DMS79 (cell line): ENCODE measurements at regions not wholly inside any gene's neighbourhood (a gene's known extent, or its start where the extent isn't known, plus 50 kb on each side); places are given as distances from the start of the nearest gene placed in this dataset.

Experiments
- DNase-seq: peaks from one replicate; lab custom pipeline; 2025; lab: John Stamatoyannopoulos, UW

DNA sequence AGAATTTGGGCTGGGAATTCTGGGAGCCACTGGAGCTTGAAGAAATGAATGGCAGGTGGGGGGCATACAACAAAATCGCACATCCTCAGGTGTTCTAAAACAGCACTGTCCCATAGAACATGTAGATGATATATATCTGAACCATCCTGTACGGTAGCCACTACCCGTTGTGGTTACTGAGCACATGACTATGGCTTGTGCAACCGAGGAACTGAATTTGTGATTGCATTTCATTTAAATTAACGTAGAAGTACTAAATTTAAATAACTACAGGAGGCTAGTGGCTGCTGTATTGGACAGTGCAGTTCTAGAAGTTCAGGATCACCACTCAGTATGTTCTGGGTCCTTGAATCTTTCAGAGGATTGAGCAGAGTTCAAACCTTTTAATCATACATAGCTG lies 172.4 kb downstream of the PHETA1 start:
- no peak for DNase-seq

DNA sequence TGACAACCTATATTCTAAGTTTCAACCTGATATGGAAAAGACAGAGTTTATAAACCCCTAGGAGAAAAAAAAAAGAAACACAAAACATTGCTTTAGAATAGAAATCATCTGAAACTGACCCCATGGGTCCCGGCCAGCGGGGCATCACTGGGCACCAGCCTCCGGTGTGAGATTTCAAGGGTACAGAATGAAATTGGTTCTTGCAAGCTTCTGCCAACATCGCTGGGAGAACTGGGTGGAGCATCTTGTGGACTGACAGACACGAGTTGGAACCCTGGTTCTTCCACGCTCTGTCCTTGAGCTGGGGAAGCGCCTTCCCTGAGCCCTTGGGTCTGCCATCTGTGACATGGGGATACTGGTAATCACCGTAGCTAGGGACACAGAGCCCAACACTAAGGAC lies 173.6 kb downstream of the PHETA1 start:
- DNase-seq = no peak

DNA sequence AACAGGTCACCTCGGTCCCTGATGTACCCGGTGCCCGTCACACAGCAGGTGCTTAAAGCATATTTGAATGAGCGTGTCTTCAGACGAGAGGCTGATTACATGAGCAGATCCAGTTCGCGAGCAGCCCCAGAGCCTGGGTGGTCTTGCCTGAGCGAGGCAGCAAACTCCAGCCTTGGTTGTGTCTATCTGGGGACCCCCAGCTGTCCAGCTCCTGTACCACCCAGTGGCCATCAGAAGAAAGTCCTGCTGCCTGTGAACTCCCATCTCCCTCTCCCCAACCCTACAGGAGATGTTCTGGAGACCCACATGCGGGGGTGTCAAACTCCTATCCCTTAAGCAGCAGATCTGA lies 174.2 kb downstream of the PHETA1 start:
- DNase-seq = no peak

DNA sequence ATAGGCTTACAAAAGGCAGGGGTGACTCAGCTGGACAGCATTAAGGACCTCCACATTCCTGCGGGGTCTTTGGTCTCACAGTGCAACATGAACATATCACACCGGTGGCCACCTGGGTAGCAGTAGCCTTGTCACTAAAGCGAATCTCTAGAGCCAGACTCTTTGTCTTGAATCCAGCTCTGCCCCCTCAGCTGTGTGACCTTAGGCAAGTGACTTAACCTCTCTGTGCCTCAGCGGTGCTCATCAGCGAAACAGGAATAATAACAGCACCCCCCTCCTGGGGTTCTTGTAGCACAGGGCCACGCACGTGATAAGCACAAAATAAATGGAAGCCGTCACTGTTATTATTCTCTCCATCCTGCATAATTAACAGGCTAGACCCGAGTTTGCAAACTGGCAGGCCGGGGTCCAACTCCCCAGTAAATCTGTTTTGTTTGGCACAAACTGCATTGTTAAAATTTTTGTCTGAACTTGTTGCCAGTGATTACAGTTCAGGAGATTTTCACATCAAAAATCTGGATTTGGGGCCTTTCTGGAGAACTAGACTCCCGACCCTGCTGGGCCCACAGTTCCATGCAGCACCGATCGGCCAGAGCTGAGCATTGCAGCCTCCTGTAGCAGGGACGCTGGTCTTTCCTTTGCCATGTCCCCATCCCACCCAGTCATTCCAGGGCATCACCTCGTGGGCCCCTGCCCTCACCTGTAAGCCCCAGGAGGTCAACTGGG lies 174.8 kb downstream of the PHETA1 start:
- no peak for DNase-seq

DNA sequence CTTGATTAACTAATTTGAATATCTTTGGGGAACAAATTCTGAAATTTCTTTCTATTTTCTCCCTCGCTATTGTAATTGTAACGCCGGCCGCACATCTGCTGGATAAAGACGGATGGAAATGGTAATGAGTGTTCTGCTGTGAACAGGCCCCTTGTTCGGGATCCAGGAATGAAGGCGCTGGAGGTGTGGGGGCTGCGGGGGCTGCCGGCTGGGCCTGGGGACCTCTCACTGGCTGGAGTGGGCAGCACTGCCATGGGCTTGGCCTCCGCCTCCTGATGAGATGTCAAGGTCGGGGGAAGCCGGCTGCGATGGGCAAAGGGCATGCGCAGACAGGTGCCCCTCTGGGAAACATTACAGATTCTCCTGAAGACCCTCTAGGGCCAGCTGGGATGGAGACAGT lies 175.4 kb downstream of the PHETA1 start:
- no peak for DNase-seq

DNA sequence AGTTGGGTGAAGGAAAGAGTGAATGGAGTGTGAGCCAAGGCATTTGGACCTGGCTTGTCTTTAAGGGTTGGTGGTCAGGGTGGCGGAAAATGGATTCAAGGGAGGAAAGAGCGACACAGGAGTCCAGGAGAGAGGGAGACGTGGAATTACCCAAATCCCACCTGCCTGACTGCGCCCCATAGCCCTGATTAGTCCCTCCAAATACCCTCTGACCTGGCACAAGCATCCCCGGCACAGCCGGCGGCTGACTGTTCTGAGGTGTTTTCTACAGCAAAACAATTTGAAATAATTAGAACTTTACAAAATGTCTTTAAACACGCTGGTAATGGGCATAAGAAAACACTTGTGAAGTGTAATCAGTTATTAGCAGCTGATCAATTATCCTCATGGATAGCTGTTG lies 175.8 kb downstream of the PHETA1 start:
- no peak for DNase-seq

DNA sequence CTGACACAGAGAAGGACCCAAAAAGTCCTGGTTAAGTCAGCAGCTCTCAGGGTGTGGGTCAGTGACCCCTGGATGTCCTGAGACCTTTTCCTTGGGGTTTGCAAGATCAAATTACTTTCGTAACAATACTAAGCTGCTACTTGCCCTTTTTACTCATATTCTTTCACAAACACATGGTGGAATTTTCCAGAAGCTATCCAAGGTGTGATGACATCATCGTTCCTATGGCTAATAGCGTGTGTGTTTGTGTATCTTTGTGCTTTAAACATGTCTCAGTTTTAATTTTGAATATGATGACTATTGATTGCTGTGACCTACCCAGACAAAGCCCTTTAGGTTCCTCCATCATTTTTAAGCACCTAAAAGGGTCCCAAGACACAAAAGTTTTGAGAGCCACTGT lies 176.2 kb downstream of the PHETA1 start:
- DNase-seq = no peak

DNA sequence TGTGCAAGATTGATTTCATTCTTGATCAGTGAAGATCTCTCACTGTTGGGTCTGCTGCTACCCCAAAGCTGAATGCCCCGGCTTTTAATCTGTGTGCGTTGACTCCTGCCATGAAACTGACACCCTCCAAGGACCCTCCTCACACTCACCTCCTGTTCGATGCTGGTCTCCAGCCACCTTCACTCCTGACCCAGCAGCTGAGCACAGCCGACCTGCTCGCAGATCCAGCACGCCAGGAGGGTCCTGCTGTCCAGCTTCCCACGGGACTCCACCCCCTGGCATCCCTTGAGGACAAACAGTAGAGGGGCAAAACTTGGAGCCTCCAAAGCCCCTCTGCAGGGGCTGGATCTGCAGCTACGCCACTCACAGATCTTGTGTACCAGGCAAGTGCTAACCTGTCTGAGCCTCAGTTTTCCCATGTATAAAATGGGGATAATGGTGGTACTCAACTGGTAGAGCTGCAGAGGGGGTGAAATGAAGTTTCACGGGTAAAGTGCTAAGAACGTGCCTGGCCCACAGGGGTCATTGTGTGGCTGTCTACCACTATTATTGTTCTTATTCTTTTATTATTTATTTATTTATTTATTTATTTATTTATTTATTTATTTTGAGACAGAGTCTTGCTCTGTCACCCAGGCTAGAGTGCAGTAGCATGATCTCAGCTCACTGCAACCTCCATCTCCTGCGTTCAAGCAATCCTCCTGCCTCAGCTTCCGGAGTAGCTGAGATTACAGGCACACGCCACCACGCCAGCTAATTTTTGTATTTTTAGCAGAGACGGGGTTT lies 178.0 kb downstream of the PHETA1 start:
- DNase-seq = no peak

DNA sequence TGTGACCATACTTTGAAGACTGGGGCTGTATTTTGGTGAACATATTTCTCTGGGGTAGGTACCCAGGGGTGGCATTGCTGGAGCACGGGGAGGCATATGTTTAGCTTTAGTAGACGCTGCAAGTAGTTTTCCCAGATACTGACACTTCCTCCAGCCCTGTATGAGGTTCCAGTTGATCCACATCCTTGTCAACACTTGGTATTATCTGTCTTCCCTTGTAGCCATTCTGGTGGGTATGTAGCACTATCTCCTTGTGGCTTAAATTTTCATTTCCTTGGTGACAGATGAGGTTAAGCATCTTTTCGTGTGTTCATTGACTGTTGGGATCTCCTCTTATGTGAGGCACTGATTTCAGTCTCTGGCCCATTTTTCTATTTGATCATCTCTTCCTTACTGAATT lies 179.1 kb downstream of the PHETA1 start:
- no peak for DNase-seq

DNA sequence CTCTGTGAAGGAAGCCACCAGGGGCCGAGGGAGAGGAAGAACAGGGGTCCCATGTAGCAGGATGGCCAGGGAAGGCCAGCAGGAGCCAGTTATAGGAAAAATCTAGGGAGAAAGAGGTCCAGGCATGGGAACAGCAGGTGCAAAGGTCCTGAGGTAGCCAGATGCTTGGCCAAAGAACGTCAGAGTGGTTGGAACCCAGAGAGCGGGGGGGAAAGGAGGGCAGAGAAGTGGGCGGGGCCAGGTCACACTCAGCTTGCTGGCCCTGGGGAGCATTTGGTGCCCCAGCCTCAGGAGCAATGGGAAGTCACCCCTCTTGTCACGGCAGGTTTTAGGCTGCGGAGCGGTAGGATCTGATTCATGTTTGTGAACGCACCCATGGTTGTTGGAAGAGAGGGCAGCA lies 180.5 kb downstream of the PHETA1 start:
- no peak for DNase-seq

DNA sequence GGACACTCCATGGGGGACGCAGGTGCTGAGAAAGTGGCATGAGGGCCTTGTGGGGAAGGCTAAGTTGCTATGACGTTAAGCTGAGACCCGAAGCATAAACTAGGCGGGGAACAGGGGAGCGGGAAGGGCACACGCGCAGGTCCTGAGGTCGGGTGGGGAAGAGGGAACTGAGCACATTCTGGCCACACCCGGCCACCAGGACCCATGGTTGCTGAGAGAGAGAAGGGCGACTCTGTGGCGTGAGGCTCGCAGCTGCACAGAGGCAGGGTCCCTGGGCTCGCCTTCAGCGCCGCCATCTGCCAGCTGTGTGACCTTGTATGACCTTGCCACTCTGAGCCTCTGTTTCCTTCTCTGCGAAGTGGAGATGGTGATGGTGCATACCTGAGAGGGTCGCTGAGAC lies 182.5 kb downstream of the PHETA1 start:
- DNase-seq = no peak

DNA sequence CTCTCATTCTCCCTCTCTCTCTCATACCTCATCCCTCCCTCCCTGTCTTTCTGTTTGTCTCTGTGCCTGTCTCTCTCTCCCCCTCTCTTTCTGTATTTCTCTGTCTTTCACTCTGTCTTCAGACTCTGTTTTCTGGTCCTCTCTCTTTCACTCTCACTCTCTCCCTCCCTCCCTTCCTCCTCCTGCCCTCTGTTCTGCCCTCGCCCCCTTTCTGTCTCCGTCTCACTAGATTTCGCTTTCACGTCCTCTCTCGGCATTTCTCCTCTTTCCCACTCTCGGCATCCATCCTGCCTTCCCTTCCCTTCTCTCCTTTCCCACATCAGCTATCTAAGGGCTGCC lies 183.0 kb downstream of the PHETA1 start:
- no peak for DNase-seq

DNA sequence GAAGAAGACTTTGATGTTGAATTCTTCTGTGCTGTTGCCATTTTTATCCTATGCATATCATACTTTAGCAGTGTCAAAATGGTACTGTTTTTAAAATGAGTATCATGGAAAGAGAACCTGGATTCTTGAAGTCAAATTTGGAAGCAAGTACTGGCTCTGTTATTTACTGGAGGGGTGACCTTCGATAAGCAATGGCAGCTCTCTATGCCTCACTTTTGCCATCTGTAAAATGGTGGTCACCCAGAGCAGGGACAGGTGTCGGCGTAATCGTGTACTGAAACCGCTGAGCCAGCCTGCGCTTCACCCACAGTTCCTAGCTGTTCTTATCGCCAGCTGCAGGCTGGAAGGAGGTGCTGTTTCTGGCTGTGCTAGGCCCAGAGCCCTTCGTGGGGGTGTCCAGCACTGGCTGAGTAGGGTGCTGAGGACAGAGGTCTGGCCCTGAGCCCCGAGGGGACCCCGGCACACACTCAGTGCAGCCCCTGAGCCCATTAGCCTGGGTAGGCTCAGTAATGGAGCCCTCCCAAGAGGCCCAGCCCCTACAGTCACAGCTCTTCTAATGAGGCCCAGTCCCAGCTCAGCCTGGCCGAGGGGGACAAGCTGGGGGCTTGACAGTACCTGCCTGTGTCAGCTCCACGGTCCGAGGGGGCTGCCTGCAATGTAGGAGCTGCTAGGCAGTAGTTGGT lies 183.5 kb downstream of the PHETA1 start:
- DNase-seq = no peak

DNA sequence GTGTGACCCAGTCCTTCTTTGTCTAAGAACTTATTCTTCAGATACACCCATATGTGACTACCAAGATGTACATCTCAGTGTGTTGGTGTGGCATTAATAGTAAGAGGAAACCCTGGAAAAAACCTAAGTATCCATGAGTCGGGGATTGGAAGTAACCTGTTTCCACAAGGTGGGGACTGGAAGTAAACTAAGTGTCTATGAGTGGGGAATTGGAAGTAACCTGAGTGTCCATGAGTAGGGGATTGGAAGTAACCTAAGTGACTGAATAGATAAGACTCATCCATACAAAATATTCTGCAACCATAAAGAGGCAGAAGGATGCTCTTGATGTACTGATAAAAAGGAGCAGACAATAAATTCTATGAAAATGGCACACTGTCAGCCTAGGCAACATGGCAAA lies 184.7 kb downstream of the PHETA1 start:
- no peak for DNase-seq

DNA sequence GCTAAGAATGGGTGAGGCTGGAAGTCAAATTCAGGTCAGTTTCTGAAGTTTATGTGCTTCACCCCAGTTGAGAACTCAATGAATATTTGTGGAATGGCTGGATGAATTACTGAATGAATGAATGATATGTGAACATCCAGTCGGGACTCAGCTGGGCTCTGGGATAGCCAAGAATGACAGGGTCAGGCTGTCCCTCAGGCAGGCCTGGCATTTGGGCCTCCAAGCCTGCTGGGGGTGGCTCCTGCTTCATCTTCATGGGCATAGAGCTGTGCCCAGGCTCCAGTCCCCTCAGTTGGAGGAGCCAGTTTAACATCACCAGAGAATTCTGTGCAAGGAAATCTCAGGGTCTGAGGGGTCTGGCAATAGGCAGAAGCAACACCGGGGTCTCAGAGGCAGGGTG lies 185.8 kb downstream of the PHETA1 start:
- DNase-seq = no peak

DNA sequence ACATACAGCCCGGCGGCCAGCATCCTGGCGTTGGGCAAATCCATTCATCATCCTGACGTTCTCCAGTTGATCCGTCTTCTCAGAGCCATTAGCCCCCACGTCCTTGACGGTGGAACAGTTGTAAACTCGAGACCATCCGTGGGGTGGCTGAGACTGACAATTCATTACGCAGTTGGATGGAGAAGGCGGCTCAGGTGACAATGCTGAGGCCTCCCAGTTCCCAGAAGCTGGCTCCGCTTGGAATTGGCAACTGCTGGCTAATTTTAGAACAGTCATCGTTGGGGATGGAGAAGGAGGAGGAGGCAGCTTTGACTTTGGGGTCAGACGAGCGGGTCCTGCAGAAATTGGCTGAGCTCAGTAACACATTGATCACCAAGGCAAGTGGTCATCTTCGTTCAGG lies 186.5 kb downstream of the PHETA1 start:
- no peak for DNase-seq

DNA sequence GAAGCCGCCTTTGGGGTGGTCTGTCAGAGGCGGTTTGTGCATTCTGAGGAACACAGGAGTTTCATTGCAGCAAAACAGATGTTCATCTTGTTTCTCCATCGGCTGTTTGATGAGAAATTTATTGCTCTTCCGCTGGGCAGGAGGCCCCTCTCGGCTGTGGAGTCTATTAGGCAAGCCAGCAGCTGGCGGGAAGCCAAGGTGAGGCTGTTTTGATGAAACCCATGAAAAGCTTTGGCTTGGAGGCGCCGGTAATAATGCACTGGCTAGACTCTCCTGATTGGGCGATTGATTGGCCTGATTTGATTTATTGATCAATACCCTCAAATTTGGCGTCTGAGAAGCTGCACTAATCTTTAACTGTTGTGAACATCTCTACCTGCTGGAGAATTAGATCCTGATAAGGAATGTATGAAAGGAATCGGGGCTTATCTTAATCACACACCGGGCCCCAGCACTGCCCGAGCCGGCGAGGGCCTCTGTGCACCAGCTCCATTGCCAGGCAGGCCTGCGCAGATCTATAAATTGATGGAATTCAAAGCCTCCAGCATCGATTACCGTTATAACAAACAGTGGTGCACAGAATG lies 187.7 kb downstream of the PHETA1 start:
- no peak for DNase-seq

DNA sequence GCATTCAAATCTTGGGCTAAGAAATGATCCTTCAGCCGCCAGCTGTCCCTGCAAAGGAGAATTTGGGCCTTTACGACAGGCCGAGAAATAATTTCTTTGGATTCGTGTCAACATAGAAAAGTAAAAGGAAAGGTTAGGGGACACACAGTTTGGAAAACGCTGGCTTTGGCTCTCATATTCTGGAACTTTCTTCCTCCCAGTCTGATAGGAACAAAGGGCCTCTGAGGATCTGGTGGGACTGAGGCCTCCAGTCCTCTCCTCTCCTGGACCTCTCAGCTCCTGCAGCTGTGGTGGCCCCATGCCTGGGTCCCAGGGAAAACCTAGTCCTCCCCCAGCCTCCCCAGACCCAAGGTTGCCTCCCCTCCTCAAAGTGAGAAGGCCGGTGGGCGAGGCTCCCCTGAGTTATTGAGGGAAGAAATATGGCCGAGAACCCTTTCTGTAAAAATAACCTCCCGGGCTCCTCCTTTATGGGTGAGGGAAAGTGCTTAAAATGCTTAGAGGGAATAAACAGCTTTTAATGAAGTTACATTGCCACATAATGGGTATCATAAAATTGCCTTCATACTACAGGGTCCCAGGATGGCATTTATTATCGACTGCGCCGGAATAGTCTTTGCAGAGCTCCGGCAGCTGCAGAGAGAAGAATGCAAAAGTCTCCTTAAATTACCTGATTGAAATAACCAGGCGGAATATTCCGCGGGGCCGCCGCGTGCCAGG lies 188.3 kb downstream of the PHETA1 start:
- no peak for DNase-seq

DNA sequence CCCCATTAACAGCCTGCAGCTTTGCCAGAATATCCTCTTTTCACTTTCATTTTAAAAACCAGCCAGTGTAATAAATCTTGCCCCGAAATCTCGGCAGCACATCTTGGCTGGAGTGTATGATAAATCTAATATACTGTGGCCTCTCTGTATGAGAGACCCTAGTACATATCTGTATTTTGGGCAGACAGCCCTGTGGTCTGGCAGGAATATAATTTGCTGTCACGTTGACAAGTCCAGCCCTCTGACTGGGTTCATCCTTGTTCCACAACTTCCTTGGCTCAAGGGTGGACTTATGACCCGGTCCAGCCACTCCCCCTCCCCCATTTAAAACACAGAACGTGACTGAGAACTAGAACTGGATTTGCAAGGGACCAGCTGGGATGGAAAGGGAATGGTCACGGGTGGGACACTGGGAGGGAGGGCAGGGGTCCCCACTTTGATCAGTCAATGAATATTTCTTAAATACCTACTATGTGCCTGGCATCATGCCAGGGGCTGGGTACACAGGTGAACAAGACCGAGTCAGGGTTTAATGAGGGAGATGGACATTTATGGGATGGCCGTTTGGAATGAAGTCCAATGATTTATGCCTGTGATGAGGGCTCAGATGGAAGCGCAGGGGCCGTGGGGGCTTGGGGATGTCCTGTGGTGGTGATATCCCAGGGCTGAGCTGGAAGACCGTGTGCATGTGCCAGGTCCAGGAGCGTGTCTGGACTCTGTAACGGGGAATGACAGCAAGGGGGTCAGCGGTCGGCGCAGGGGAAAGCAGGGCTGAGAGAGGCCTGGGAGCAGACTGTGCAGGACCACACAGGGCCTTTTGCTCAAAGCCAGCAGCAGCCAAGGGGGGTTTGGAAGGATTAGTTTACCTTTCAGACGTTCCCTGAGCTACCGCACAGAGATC lies 190.5 kb downstream of the PHETA1 start:
- no peak for DNase-seq

DNA sequence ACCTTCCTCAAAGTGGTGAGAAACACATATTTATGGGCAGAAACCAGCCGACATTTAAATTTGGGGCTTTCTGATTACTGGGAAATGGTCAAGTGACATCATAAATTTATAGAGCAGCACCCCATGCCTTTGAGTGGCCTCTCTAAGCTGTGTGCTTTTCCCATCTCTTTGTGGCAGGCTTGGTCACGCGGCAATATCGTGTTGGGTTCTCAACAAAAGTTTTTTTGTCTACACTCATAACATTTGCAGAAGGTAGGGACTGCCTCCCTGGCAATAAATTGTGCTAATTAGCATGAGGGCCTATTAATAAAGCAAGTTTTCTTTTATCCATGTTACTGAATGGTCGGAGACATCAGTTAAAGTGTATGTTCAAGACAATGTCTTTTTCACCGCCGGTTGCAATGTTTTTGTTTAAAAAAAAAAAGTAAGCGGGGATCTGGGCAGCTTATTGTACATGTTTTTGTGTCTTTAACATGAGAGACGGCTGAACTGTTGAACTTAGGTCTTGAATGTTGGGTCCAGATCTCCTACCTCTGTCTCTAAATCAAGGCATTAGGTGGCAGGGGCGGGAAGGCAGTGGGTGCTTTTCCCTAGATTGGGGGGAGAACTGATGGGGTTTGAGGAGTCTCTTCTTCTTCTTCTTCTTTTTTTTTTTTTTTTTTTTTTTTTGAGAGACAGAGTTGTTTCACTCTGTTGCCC lies 193.3 kb downstream of the PHETA1 start:
- no peak for DNase-seq

DNA sequence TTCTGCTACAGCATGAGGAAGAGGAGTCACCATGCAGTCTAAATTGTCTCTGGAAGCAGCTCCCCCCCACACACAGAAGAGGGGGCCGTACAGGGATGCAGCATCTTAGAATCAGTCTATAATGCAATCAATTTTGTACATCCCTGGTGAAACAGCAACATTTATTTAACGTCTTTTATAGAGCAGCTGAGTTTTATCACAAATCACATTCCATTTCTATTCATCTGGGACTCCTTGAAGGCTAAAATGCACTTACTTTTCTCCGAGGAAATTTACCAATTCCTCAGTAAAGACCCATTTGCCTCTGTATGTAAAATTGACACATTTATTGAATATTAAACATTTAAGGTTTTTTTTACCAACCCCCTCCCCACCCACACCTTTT lies 193.9 kb downstream of the PHETA1 start:
- no peak for DNase-seq
